OCI-M2 (cell line): ENCODE measurements at regions not wholly inside any gene's neighbourhood (a gene's known extent, or its start where the extent isn't known, plus 50 kb on each side); places are given as distances from the start of the nearest gene placed in this dataset.
"Not testable (repeated sequence)": the region's sequence is repeated elsewhere in the genome, so short reads cannot be mapped to it uniquely, and the experiment has no call there.

Experiments
- DNase-seq: peaks from one replicate; lab custom pipeline; 2025; ENCODE audit not compliant: unreplicated experiment; lab: John Stamatoyannopoulos, UW

- DNase-seq, result not testable (repeated sequence)
These were observed 264.2 kb upstream of the EYS start for GRCh38 chr6:65971252-65971651.

- DNase-seq, result no peak
These were observed 257.2 kb upstream of the EYS start for GRCh38 chr6:65964261-65964660.

- DNase-seq, result no peak
These were observed 248.0 kb upstream of the EYS start for GRCh38 chr6:65955034-65955433.

GRCh38 chr6:65948062-65948461, 241.0 kb upstream of the EYS start:
- DNase-seq, result no peak

- no peak for DNase-seq
These were observed 236.5 kb upstream of the EYS start for GRCh38 chr6:65943548-65943947.

- DNase-seq, result no peak
These were observed 236.0 kb upstream of the EYS start for GRCh38 chr6:65943051-65943450.

GRCh38 chr6:65938000-65938399, 231.0 kb upstream of the EYS start:
- DNase-seq, result no peak

GRCh38 chr6:65935412-65935811, 228.4 kb upstream of the EYS start:
- no peak for DNase-seq

GRCh38 chr6:65933390-65933789, 226.4 kb upstream of the EYS start:
- no peak for DNase-seq

- DNase-seq, result no peak
These were observed 220.1 kb upstream of the EYS start for GRCh38 chr6:65927141-65927540.

GRCh38 chr6:65924411-65924810, 217.4 kb upstream of the EYS start:
- DNase-seq, result no peak

- DNase-seq, result no peak
These were observed 215.0 kb upstream of the EYS start for GRCh38 chr6:65922049-65922448.

GRCh38 chr6:65908065-65908464, 201.0 kb upstream of the EYS start:
- no peak for DNase-seq

GRCh38 chr6:65903992-65904391, 197.0 kb upstream of the EYS start:
- DNase-seq, result no peak

GRCh38 chr6:65900928-65901327, 193.9 kb upstream of the EYS start:
- no peak for DNase-seq

- DNase-seq, result no peak
These were observed 189.1 kb upstream of the EYS start for GRCh38 chr6:65896140-65896539.

- no peak for DNase-seq
These were observed 169.6 kb upstream of the EYS start for GRCh38 chr6:65876668-65877067.

- DNase-seq, result no peak
These were observed 145.4 kb upstream of the EYS start for GRCh38 chr6:65852369-65852852.

- no peak for DNase-seq
These were observed 123.1 kb upstream of the EYS start for GRCh38 chr6:65830151-65830550.

GRCh38 chr6:65819152-65819551, 112.1 kb upstream of the EYS start:
- no peak for DNase-seq

- DNase-seq, result no peak
These were observed 111.5 kb upstream of the EYS start for GRCh38 chr6:65818576-65818975.

GRCh38 chr6:65816991-65817390, 110.0 kb upstream of the EYS start:
- DNase-seq, result no peak

- DNase-seq, result no peak
These were observed 107.0 kb upstream of the EYS start for GRCh38 chr6:65814071-65814470.

- DNase-seq, result no peak
These were observed 96.2 kb upstream of the EYS start for GRCh38 chr6:65803186-65803585.
